Spinal cord (tissue), 9 donors: ENCODE measurements at regions not wholly inside any gene's neighbourhood (a gene's known extent, or its start where the extent isn't known, plus 50 kb on each side); places are given as distances from the start of the nearest gene placed in this dataset.

Experiments used
- DNase-seq, 6 donors: peaks; one replicate each; pipeline versions ENCODE4 v3.0.0 to v3.0.0-alpha.2; 2013 to 2015; ENCODE audit warnings: low spot score in 6 of 6, low read depth in 4 of 6
- H3K27ac ChIP-seq: one replicate; pipeline ENCODE4 v1.5.1; 2013; ENCODE audit warnings: low read depth, low read length, control low read depth
- H3K27me3 ChIP-seq: one replicate; pipeline ENCODE4 v1.6.1; 2013; ENCODE audit warnings: low read length; ENCODE audit not compliant: control insufficient read depth, insufficient read depth
- H3K36me3 ChIP-seq: one replicate; pipeline ENCODE4 v1.6.1; 2013; ENCODE audit warnings: low read length; ENCODE audit not compliant: control insufficient read depth, insufficient read depth
- H3K4me1 ChIP-seq: one replicate; pipeline ENCODE4 v1.6.1; 2013; ENCODE audit warnings: low read length; ENCODE audit not compliant: control insufficient read depth, insufficient read depth
- H3K4me3 ChIP-seq: one replicate; pipeline ENCODE4 v1.5.1; 2013; ENCODE audit warnings: low read depth, low read length, control low read depth
- H3K9me3 ChIP-seq: one replicate; pipeline ENCODE4 v1.6.1; 2013; ENCODE audit warnings: low read length; ENCODE audit not compliant: control insufficient read depth, insufficient read depth
- WGBS: methylation state at CpG from one replicate; pipeline ENCODE4 v1.1.5; 2013; ENCODE audit warnings: missing lambda C conversion rate; ENCODE audit not compliant: insufficient coverage; 5-methylcytosine and 5-hydroxymethylcytosine counted together
- donor health status: healthy.

- no peak overlapping the region for H3K4me3 ChIP-seq
- no peaks in the 10 kb centered on the region for H3K36me3 ChIP-seq
- no peaks in the 10 kb centered on the region for H3K9me3 ChIP-seq
- no CpG with 5 or more reads among the region's 1 CpG for WGBS
- no peak for DNase-seq
- H3K27me3 ChIP-seq, result no peaks in the 10 kb centered on the region
- no peak overlapping the region for H3K27ac ChIP-seq
- no peaks in the 10 kb centered on the region for H3K4me1 ChIP-seq
Measured at GRCh38 chrX:127596882-127597281, 455.3 kb downstream of the ACTRT1 start.

GRCh38 chrX:127578395-127578794, 473.8 kb downstream of the ACTRT1 start:
- peak in 1 of 6 donors; percentile 1 for DNase-seq
- WGBS, result 88% methylated on average over 1 of the region's 1 CpG
- Histone ChIP-seq H3K36me3 (no peaks in the 10 kb centered on the region), H3K4me1 (no peaks in the 10 kb centered on the region), H3K27ac (no peak overlapping the region), H3K27me3 (no peaks in the 10 kb centered on the region), H3K9me3 (peaks cover 4% of the 10 kb centered on the region), H3K4me3 (no peak overlapping the region)

GRCh38 chrX:127577884-127578283, 474.3 kb downstream of the ACTRT1 start:
- Histone ChIP-seq H3K4me3 (no peak overlapping the region), H3K9me3 (peaks cover 4% of the 10 kb centered on the region), H3K36me3 (no peaks in the 10 kb centered on the region), H3K27ac (no peak overlapping the region), H3K27me3 (no peaks in the 10 kb centered on the region), H3K4me1 (no peaks in the 10 kb centered on the region)
- no peak for DNase-seq
- 90% methylated on average over 2 of the region's 6 CpGs for WGBS

GRCh38 chrX:127574829-127575228, 477.4 kb downstream of the ACTRT1 start:
- H3K36me3 ChIP-seq, result no peaks in the 10 kb centered on the region
- 87% methylated on average over 6 of the region's 7 CpGs for WGBS
- H3K9me3 ChIP-seq, result peaks cover 4% of the 10 kb centered on the region
- no peak overlapping the region for H3K27ac ChIP-seq
- no peak overlapping the region for H3K4me3 ChIP-seq
- H3K27me3 ChIP-seq, result no peaks in the 10 kb centered on the region
- H3K4me1 ChIP-seq, result no peaks in the 10 kb centered on the region
- DNase-seq, result no peak

GRCh38 chrX:127572471-127572870, 479.7 kb downstream of the ACTRT1 start:
- H3K4me3 ChIP-seq, result no peak overlapping the region
- H3K36me3 ChIP-seq, result no peaks in the 10 kb centered on the region
- no peaks in the 10 kb centered on the region for H3K27me3 ChIP-seq
- no peak overlapping the region for H3K27ac ChIP-seq
- no peaks in the 10 kb centered on the region for H3K4me1 ChIP-seq
- DNase-seq, result no peak
- WGBS, result no CpG with 5 or more reads among the region's 1 CpG
- H3K9me3 ChIP-seq, result peaks cover under 1% of the 10 kb centered on the region

- WGBS, result no CpG with 5 or more reads among the region's 3 CpGs
- Histone ChIP-seq H3K27me3 (no peaks in the 10 kb centered on the region), H3K9me3 (no peaks in the 10 kb centered on the region), H3K4me3 (no peak overlapping the region), H3K36me3 (no peaks in the 10 kb centered on the region), H3K4me1 (no peaks in the 10 kb centered on the region), H3K27ac (no peak overlapping the region)
- DNase-seq, result no peak
Measured at GRCh38 chrX:127571834-127572233, 480.4 kb downstream of the ACTRT1 start.

- no peak for DNase-seq
- Histone ChIP-seq H3K4me3 (no peak overlapping the region), H3K36me3 (no peaks in the 10 kb centered on the region), H3K9me3 (no peaks in the 10 kb centered on the region), H3K27ac (no peak overlapping the region), H3K4me1 (no peaks in the 10 kb centered on the region), H3K27me3 (no peaks in the 10 kb centered on the region)
Measured at GRCh38 chrX:127570276-127570675, 481.9 kb downstream of the ACTRT1 start.

GRCh38 chrX:127568691-127569090, 483.5 kb downstream of the ACTRT1 start:
- WGBS, result no CpG with 5 or more reads among the region's 1 CpG
- H3K9me3 ChIP-seq, result no peaks in the 10 kb centered on the region

GRCh38 chrX:127558811-127559210, 493.4 kb downstream of the ACTRT1 start:
- H3K27ac ChIP-seq, result no peak overlapping the region
- H3K4me3 ChIP-seq, result no peak overlapping the region
- H3K27me3 ChIP-seq, result no peaks in the 10 kb centered on the region
- no peaks in the 10 kb centered on the region for H3K9me3 ChIP-seq
- H3K4me1 ChIP-seq, result no peaks in the 10 kb centered on the region
- no peak for DNase-seq
- no CpG with 5 or more reads among the region's 2 CpGs for WGBS
- no peaks in the 10 kb centered on the region for H3K36me3 ChIP-seq

More at GRCh38 chrX:127568691-127569090, 483.5 kb downstream of the ACTRT1 start:
- DNase-seq, result no peak
- Histone ChIP-seq H3K27me3 (no peaks in the 10 kb centered on the region), H3K36me3 (no peaks in the 10 kb centered on the region), H3K4me1 (no peaks in the 10 kb centered on the region), H3K4me3 (no peak overlapping the region), H3K27ac (no peak overlapping the region)

GRCh38 chrX:127552571-127552970, 499.6 kb downstream of the ACTRT1 start:
- H3K4me1 ChIP-seq, result no peaks in the 10 kb centered on the region
- H3K4me3 ChIP-seq, result no peak overlapping the region
- 15% methylated on average over 2 of the region's 3 CpGs for WGBS
- no peak overlapping the region for H3K27ac ChIP-seq
- no peaks in the 10 kb centered on the region for H3K27me3 ChIP-seq
- no peak for DNase-seq
- no peaks in the 10 kb centered on the region for H3K36me3 ChIP-seq
- H3K9me3 ChIP-seq, result no peaks in the 10 kb centered on the region
